ENCODE measurements at regions not wholly inside any gene's neighbourhood (a gene's known extent, or its start where the extent isn't known, plus 50 kb on each side); places are given as distances from the start of the nearest gene placed in this dataset.

DNA sequence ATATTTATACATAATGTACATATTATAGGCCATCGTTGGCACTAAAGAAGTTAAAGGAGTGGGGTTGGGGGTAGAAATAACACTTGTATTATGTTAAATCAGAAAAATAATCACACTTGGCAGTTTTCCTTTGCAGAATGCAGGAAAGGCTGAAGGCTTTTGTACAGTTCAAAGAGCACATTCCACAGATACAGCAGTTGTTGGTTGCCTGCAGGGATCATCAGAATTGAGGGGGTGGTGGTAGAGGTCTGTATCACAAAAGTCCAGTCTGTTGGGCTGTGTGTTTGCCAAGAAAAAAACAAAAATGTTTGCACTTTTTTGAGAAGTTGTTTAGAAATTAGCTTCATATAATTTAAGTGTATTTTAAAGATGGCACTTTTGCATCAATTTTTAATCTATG lies 231.8 kb upstream of the FOXP2 start:
- TF ChIP-seq POLR2A (IDR thresholded peaks at IDR 0.05) = no peak
- TF ChIP-seq, protein P1, sequence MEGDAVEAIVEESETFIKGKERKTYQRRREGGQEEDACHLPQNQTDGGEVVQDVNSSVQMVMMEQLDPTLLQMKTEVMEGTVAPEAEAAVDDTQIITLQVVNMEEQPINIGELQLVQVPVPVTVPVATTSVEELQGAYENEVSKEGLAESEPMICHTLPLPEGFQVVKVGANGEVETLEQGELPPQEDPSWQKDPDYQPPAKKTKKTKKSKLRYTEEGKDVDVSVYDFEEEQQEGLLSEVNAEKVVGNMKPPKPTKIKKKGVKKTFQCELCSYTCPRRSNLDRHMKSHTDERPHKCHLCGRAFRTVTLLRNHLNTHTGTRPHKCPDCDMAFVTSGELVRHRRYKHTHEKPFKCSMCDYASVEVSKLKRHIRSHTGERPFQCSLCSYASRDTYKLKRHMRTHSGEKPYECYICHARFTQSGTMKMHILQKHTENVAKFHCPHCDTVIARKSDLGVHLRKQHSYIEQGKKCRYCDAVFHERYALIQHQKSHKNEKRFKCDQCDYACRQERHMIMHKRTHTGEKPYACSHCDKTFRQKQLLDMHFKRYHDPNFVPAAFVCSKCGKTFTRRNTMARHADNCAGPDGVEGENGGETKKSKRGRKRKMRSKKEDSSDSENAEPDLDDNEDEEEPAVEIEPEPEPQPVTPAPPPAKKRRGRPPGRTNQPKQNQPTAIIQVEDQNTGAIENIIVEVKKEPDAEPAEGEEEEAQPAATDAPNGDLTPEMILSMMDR (IDR thresholded peaks at IDR 0.05) = no peak
- WGBS, 4 donors = 58 to 73% (median 67%) methylated on average over 1 of the region's 1 CpG
- intact Hi-C loops (cut with DNase I) = no loop called here

DNA sequence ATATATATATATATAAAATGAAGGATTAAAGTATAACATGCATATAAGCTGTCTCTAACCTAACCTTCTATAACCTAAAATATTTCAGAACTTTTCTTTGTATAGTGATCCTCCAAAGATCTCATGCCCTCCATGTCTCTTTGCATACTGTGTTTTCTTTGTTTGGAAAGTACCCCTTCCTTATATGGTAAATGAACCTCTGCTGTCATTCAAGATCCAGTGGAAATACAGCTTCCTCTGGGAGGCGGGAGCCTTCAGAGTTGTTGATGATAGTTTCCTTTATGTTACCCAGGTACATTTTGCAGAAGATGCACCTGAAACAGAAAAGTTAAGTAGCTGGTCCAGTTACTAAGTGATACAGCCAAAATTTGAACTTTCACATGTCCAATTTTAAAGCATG lies 233.3 kb upstream of the FOXP2 start:
- Histone ChIP-seq H3K27me3 (no peaks in the 10 kb centered on the region), H3K4me3 (no peak overlapping the region), H3K9me3 (replicated peaks in 1 of 3) (no peaks in the 10 kb centered on the region), H3K36me3 (replicated peaks in 1 of 2) (no peaks in the 10 kb centered on the region), H3K4me1 (replicated peaks in 1 of 2) (no peaks in the 10 kb centered on the region), H3K27ac (no peak overlapping the region)
- 76 to 92% (median 84%) methylated on average over 1 of the region's 1 CpG for WGBS, 4 donors
- no peak for TF ChIP-seq POLR2A (IDR thresholded peaks at IDR 0.05)
- TF ChIP-seq, protein P1 (IDR thresholded peaks at IDR 0.05) = no peak
- DNase-seq = no peak
- intact Hi-C loops (cut with DNase I) = no loop called here

More for the DNA sequence above, 231.8 kb upstream of the FOXP2 start:
- H3K9me3 ChIP-seq (replicated peaks in 1 of 3) = no peaks in the 10 kb centered on the region
- H3K27ac ChIP-seq = no peak overlapping the region
- H3K4me1 ChIP-seq (replicated peaks in 1 of 2) = no peaks in the 10 kb centered on the region
- DNase-seq = no peak
- H3K4me3 ChIP-seq = no peak overlapping the region
- no peaks in the 10 kb centered on the region for H3K36me3 ChIP-seq (replicated peaks in 1 of 2)
- H3K27me3 ChIP-seq = no peaks in the 10 kb centered on the region

DNA sequence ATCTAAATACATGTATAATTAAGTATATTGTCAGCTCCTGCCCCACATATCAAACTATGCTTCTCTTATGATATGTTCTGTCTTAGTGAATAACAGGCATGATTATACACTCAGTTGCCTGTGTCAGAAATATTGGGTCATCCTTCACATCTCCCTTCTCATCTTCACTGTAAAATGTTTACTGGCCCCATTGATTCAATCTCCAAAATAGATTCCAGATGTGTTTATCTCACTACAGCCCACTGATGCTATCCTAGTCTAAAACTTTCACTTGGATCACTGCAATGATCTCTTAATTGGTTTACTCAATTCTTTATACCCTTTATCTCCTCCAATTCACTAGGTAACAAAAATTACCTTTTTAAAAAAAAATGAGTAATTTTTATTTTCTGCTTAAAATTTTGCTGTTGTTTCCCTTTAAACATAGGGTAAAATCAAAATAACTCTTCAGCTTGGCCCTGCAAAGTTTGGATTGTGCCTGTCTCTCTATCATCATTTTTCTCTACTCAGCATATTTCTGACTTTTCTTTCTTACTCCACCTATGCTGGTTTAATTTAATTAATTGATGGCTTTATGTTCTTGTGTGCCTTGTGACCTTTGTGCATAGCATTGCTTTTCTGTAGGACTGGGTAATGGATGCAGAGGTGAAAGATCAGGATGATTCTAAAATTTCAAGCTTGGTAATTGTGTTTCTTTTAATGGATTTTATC lies 233.9 kb upstream of the FOXP2 start:
- intact Hi-C loops (cut with DNase I) = no loop called here
- Histone ChIP-seq H3K36me3 (replicated peaks in 1 of 2) (no peaks in the 10 kb centered on the region), H3K27me3 (no peaks in the 10 kb centered on the region), H3K27ac (no peak overlapping the region), H3K4me1 (replicated peaks in 1 of 2) (no peaks in the 10 kb centered on the region), H3K4me3 (no peak overlapping the region), H3K9me3 (replicated peaks in 1 of 3) (no peaks in the 10 kb centered on the region)
- no peak for DNase-seq
- TF ChIP-seq POLR2A (IDR thresholded peaks at IDR 0.05) = no peak
- TF ChIP-seq, protein P1 (IDR thresholded peaks at IDR 0.05) = no peak

DNA sequence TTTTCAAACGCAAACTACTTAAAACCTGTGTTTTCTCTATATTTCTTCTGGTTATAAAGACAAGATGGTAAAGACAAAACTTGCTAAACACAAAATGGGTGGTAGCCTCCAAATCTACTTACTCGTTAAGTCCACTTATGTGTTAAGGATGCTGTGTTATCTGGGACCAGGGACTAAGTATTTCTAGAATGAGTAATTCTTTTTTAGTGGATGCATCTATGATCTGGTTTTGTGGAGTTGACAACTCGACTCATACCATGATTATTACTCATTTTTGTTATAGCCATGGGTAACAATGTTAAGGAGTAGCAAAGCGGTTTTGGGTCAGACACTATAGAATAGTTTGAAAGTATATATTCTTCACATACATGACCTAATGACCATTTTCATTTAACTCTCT lies 239.5 kb upstream of the FOXP2 start:
- WGBS, 4 donors = 78 to 86% (median 84%) methylated on average over 4 of the region's 4 CpGs
- H3K4me1 ChIP-seq (replicated peaks in 1 of 2) = no peaks in the 10 kb centered on the region
- H3K4me3 ChIP-seq = no peak overlapping the region
- no peaks in the 10 kb centered on the region for H3K36me3 ChIP-seq (replicated peaks in 1 of 2)
- H3K27me3 ChIP-seq = no peaks in the 10 kb centered on the region
- no peak for DNase-seq
- H3K27ac ChIP-seq = no peak overlapping the region
- no peak for TF ChIP-seq POLR2A (IDR thresholded peaks at IDR 0.05)
- TF ChIP-seq, protein P1 (IDR thresholded peaks at IDR 0.05) = no peak
- H3K9me3 ChIP-seq (replicated peaks in 1 of 3) = no peaks in the 10 kb centered on the region
- intact Hi-C loops (cut with DNase I) = no loop called here

All from adrenal gland (tissue), 9 donors.